GM23338 (cell line): ENCODE measurements at regions not wholly inside any gene's neighbourhood (a gene's known extent, or its start where the extent isn't known, plus 50 kb on each side); places are given as distances from the start of the nearest gene placed in this dataset.

Experiments used
- ATAC-seq: fragments of 200-7000 bp; cut with Tn5 transposase; 3 replicates; pipeline ENCODE4 v1.9.1; 2020
- DNase-seq: peaks from one replicate; pipeline ENCODE4 v3.0.0-alpha.2; 2015; ENCODE audit warnings: low spot score
- H2AFZ ChIP-seq: fragments of 200-600 bp; sonication (generic); 2 replicates; pipeline ENCODE4 v1.8.0; 2016; ENCODE audit warnings: antibody characterized with exemption, mild to moderate bottlenecking, moderate library complexity
- H3F3A ChIP-seq: fragments of 200-600 bp; sonication (generic); replicated peaks from 2 replicates; pipeline ENCODE4 v1.8.0; 2017; ENCODE audit warnings: antibody characterized with exemption, mixed run types, low read depth
- H3K27ac ChIP-seq: fragments of 200-600 bp; sonication (generic); 2 replicates; pipeline ENCODE4 v1.6.1; 2016; ENCODE audit warnings: low read depth
- H3K27me3 ChIP-seq: fragments of 200-600 bp; sonication (generic); 2 replicates; pipeline ENCODE4 v1.8.0; 2016; ENCODE audit warnings: mild to moderate bottlenecking, mixed run types, moderate library complexity; ENCODE audit not compliant: insufficient read depth
- H3K36me3 ChIP-seq: fragments of 200-600 bp; sonication (generic); 2 replicates; pipeline ENCODE4 v1.8.0; 2016; ENCODE audit warnings: mild to moderate bottlenecking; ENCODE audit not compliant: insufficient read depth
- H3K4me1 ChIP-seq: fragments of 200-600 bp; sonication (generic); 2 replicates; pipeline ENCODE4 v1.8.0; 2016; ENCODE audit warnings: mild to moderate bottlenecking, moderate library complexity; ENCODE audit not compliant: insufficient read depth
- H3K4me2 ChIP-seq: fragments of 200-600 bp; sonication (generic); 2 replicates; pipeline ENCODE4 v1.7.1; 2017; ENCODE audit warnings: mixed run types
- H3K4me3 ChIP-seq: fragments of 200-600 bp; sonication (generic); 2 replicates; pipeline ENCODE4 v1.6.1; 2016; ENCODE audit warnings: mixed run types
- H3K79me2 ChIP-seq: fragments of 200-600 bp; sonication (generic); replicated peaks from 2 replicates; pipeline ENCODE4 v1.8.0; 2017; ENCODE audit warnings: mild to moderate bottlenecking; ENCODE audit not compliant: insufficient read depth
- H3K9me2 ChIP-seq: fragments of 200-600 bp; sonication (generic); 2 replicates; pipeline ENCODE4 v1.8.0; 2017; ENCODE audit not compliant: insufficient read depth
- H4K20me1 ChIP-seq: fragments of 200-600 bp; sonication (generic); replicated peaks from 2 replicates; pipeline ENCODE4 v1.8.0; 2017; ENCODE audit warnings: mild to moderate bottlenecking; ENCODE audit not compliant: insufficient read depth
- H3K27ac Mint-ChIP-seq: 2 replicates; pipeline ENCODE4 v1.8.0; 2020; ENCODE audit warnings: inconsistent platforms, mild to moderate bottlenecking, moderate library complexity, mixed read lengths
- H3K27me3 Mint-ChIP-seq: 3 replicates; pipeline ENCODE4 v1.8.0; 2022; ENCODE audit warnings: low read depth, mild to moderate bottlenecking, moderate library complexity, mixed read lengths, inconsistent platforms; ENCODE audit not compliant: insufficient read depth, poor library complexity
- H3K36me3 Mint-ChIP-seq: 3 replicates; pipeline ENCODE4 v1.8.0; 2021; ENCODE audit warnings: low read depth, mild to moderate bottlenecking, inconsistent platforms, moderate library complexity, mixed read lengths
- H3K4me1 Mint-ChIP-seq: 3 replicates; pipeline ENCODE4 v1.8.0; 2020; ENCODE audit warnings: mild to moderate bottlenecking, inconsistent platforms, mixed read lengths
- H3K4me3 Mint-ChIP-seq: 3 replicates; pipeline ENCODE4 v1.8.0; 2021; ENCODE audit warnings: moderate library complexity, mild to moderate bottlenecking, inconsistent platforms, mixed read lengths
- H3K9me3 Mint-ChIP-seq: 3 replicates; pipeline ENCODE4 v1.8.0; 2020; ENCODE audit warnings: moderate library complexity, mild to moderate bottlenecking, inconsistent platforms, mixed read lengths
- EZH2 ChIP-seq: fragments of 200-600 bp; sonication (generic); IDR thresholded peaks from one replicate; pipeline ENCODE4 v1.8.0; 2017; ENCODE audit warnings: antibody characterized with exemption, mild to moderate bottlenecking, low read depth; ENCODE audit not compliant: unreplicated experiment
- EZH2phosphoT487 ChIP-seq: fragments of 200-600 bp; sonication (generic); IDR thresholded peaks from one replicate; pipeline ENCODE4 v1.8.1; 2018; ENCODE audit warnings: antibody characterized with exemption; ENCODE audit not compliant: unreplicated experiment
- JUNB ChIP-seq: IDR thresholded peaks from one replicate; pipeline ENCODE4 v1.6.1; 2016; ENCODE audit warnings: antibody characterized with exemption; ENCODE audit not compliant: unreplicated experiment
- NANOG ChIP-seq: IDR thresholded peaks from 2 replicates; pipeline ENCODE4 v1.6.1; 2016; ENCODE audit warnings: antibody characterized with exemption, borderline replicate concordance
- POLR2AphosphoS5 ChIP-seq: IDR thresholded peaks from 2 replicates; pipeline ENCODE4 v1.6.1; 2016; ENCODE audit warnings: antibody characterized with exemption, low read depth
- STAT1 ChIP-seq: IDR thresholded peaks from one replicate; pipeline ENCODE4 v1.6.1; 2016; ENCODE audit warnings: antibody characterized with exemption; ENCODE audit not compliant: unreplicated experiment
- ZNF114 ChIP-seq: fragments of 250-450 bp; sonication (Bioruptor Pico); IDR thresholded peaks from 2 replicates; pipeline ENCODE4 v1.5.0; 2020; ENCODE audit warnings: mild to moderate bottlenecking, moderate library complexity
- ZNF331 ChIP-seq: fragments of 250-450 bp; sonication (Bioruptor Pico); IDR thresholded peaks from 2 replicates; pipeline ENCODE4 v1.5.0; 2020; ENCODE audit warnings: low read depth, mild to moderate bottlenecking, moderate library complexity
- TF ChIP-seq, protein P1 (sequence below): IDR thresholded peaks from 2 replicates; pipeline ENCODE4 v1.6.1; 2016; ENCODE audit warnings: antibody characterized with exemption
- TF ChIP-seq, protein P2 (sequence below), 2 experiments: fragments of 200-600 bp in 1 of 2; sonication (generic) in 1 of 2; conservative IDR thresholded peaks; 2 replicates each; pipeline versions ENCODE4 v1.5.1 to v1.6.1; 2016 to 2017; ENCODE audit warnings: antibody characterized with exemption in 2 of 2, low read depth in 2 of 2, mild to moderate bottlenecking in 2 of 2, moderate library complexity in 1 of 2
- TF ChIP-seq, protein P3 (sequence below): IDR thresholded peaks from one replicate; pipeline ENCODE4 v1.6.1; 2018; ENCODE audit warnings: antibody characterized with exemption; ENCODE audit not compliant: unreplicated experiment

DNA sequence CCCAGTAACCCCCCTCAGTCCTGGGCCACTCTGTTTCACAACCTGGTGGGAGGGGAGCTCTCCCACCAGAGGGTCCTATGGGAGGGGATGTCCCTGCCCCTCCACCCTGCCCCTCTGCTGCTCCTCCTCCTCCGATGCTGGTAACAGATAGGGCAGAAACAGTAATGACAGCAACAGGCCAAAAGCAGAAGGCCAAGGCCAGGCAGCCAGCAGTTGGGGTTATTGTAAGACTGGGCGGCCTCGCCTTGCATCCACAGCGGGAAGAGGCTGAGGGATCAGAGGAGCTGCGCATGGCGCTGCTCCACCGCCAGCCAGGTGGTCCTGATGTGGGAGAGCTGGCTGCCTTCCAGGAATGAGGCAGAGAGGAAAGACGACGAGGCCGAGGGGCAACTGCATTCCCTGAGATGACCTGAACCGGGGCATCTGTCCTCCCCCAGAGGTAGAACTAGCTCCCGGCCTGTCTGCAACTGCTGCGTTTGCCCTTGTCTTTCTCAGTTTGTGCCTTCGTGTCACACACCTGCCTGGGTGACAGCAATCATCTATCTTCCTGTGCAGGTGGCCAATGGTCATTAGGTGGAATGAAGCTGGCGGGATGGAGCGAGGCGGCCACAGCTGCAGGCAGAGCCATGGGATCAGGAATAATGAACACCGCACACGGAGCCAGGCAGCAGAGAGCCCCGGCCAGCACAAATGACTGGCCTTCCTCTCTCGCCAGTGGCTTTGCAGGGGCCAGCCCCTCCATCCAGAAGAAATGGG is 54.0 kb upstream of the CACUL1 start:
- ATAC-seq (no peak), DNase-seq (no peak)
- no peaks in the 10 kb centered on the region for H3F3A ChIP-seq
- no peaks in the 10 kb centered on the region for H3K27me3 ChIP-seq
- no peak overlapping the region for H2AFZ ChIP-seq
- Mint-ChIP-seq H3K9me3 (no peaks in the 10 kb centered on the region), H3K27ac (no peak overlapping the region), H3K36me3 (no peaks in the 10 kb centered on the region), H3K4me1 (peaks cover 4% of the 10 kb centered on the region; the same call in 1 of the 3 replicates), H3K27me3 (peaks cover 5% of the 10 kb centered on the region), H3K4me3 (no peak overlapping the region)
- H3K4me3 ChIP-seq, result no peak overlapping the region
- TF ChIP-seq, protein P1, sequence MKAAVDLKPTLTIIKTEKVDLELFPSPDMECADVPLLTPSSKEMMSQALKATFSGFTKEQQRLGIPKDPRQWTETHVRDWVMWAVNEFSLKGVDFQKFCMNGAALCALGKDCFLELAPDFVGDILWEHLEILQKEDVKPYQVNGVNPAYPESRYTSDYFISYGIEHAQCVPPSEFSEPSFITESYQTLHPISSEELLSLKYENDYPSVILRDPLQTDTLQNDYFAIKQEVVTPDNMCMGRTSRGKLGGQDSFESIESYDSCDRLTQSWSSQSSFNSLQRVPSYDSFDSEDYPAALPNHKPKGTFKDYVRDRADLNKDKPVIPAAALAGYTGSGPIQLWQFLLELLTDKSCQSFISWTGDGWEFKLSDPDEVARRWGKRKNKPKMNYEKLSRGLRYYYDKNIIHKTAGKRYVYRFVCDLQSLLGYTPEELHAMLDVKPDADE, result no peak
- no peak for TF ChIP-seq ZNF114
- TF ChIP-seq EZH2phosphoT487, result no peak
- no peak for TF ChIP-seq NANOG
- TF ChIP-seq, protein P2, sequence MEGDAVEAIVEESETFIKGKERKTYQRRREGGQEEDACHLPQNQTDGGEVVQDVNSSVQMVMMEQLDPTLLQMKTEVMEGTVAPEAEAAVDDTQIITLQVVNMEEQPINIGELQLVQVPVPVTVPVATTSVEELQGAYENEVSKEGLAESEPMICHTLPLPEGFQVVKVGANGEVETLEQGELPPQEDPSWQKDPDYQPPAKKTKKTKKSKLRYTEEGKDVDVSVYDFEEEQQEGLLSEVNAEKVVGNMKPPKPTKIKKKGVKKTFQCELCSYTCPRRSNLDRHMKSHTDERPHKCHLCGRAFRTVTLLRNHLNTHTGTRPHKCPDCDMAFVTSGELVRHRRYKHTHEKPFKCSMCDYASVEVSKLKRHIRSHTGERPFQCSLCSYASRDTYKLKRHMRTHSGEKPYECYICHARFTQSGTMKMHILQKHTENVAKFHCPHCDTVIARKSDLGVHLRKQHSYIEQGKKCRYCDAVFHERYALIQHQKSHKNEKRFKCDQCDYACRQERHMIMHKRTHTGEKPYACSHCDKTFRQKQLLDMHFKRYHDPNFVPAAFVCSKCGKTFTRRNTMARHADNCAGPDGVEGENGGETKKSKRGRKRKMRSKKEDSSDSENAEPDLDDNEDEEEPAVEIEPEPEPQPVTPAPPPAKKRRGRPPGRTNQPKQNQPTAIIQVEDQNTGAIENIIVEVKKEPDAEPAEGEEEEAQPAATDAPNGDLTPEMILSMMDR (conservative IDR thresholded peaks at IDR 0.05; ENCODE audit: low read depth in 2 of 2), result no peak
- TF ChIP-seq EZH2, result no peak
- TF ChIP-seq, protein P3, sequence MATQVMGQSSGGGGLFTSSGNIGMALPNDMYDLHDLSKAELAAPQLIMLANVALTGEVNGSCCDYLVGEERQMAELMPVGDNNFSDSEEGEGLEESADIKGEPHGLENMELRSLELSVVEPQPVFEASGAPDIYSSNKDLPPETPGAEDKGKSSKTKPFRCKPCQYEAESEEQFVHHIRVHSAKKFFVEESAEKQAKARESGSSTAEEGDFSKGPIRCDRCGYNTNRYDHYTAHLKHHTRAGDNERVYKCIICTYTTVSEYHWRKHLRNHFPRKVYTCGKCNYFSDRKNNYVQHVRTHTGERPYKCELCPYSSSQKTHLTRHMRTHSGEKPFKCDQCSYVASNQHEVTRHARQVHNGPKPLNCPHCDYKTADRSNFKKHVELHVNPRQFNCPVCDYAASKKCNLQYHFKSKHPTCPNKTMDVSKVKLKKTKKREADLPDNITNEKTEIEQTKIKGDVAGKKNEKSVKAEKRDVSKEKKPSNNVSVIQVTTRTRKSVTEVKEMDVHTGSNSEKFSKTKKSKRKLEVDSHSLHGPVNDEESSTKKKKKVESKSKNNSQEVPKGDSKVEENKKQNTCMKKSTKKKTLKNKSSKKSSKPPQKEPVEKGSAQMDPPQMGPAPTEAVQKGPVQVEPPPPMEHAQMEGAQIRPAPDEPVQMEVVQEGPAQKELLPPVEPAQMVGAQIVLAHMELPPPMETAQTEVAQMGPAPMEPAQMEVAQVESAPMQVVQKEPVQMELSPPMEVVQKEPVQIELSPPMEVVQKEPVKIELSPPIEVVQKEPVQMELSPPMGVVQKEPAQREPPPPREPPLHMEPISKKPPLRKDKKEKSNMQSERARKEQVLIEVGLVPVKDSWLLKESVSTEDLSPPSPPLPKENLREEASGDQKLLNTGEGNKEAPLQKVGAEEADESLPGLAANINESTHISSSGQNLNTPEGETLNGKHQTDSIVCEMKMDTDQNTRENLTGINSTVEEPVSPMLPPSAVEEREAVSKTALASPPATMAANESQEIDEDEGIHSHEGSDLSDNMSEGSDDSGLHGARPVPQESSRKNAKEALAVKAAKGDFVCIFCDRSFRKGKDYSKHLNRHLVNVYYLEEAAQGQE, result no peak
- TF ChIP-seq JUNB, result no peak
- no peak for TF ChIP-seq ZNF331 (CRISPR knock-in tag)
- TF ChIP-seq POLR2AphosphoS5, result no peak
- TF ChIP-seq STAT1, result no peak
- no peak overlapping the region for H3K4me2 ChIP-seq
- no peaks in the 10 kb centered on the region for H3K4me1 ChIP-seq
- no peaks in the 10 kb centered on the region for H4K20me1 ChIP-seq
- H3K79me2 ChIP-seq, result no peaks in the 10 kb centered on the region
- no peaks in the 10 kb centered on the region for H3K36me3 ChIP-seq
- no peaks in the 10 kb centered on the region for H3K9me2 ChIP-seq
- no peak overlapping the region for H3K27ac ChIP-seq
